MV-4-11 (cell line): ENCODE measurements at regions not wholly inside any gene's neighbourhood (a gene's known extent, or its start where the extent isn't known, plus 50 kb on each side); places are given as distances from the start of the nearest gene placed in this dataset.

ENCODE experiments used
- DNase-seq: peaks from one replicate; lab custom pipeline; 2025; lab: John Stamatoyannopoulos, UW

DNA sequence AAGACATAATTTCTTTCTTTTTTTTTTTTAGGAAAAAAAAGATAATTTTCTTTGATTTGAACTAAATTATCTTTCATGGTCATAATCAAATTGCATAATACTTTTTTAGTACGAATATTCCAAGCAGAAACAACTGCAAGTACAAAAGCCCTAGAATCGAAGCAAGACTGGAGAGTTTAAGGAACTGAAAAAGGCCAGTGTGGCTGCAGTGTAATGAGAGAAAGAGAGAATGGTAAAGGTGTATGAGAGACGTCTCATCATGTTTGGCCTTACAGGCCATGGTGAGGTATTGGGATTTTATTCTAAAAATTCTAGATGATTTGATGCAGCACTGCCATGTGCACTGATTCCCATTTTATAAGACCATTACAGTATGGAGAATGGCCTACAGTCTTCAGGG is 180.9 kb downstream of the SUCNR1 start:
- DNase-seq = peak; percentile 27

DNA sequence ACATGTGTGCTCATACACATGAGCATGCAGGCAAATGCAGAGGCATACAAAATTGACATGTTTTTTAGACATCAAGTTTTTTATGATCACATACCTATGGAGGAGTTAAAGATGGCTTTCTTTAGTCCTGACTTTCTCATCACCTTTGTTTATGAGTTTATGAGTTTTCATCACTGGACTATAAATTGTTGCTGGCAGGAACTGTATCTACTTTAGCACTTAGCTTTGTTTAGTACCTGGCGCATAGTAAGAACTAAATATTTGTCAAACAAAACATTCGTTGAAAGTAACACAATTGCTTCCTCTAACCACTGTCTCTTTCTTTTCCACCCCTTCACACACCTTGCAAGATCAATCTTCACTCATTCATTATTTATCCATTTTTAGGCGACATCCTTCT is 182.6 kb downstream of the SUCNR1 start:
- DNase-seq = no peak

DNA sequence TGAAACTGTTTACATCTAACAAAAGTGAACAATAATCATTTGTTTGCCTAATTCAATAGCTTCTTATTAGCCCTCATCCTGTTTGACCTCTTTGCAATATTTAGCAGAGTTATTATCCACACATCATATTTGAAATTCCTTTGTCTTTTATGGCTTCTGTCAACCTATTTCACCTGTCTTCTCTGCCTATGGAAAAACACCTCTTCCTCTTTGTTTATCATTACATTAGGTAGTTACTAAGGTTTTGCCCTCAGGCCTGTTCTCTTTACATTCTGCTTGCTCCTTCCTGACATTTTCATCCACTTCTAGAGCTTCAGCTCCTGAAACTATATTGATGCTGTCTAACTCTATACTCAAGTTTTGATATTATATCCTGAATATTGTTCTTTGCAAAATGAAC is 183.0 kb downstream of the SUCNR1 start:
- DNase-seq = no peak

DNA sequence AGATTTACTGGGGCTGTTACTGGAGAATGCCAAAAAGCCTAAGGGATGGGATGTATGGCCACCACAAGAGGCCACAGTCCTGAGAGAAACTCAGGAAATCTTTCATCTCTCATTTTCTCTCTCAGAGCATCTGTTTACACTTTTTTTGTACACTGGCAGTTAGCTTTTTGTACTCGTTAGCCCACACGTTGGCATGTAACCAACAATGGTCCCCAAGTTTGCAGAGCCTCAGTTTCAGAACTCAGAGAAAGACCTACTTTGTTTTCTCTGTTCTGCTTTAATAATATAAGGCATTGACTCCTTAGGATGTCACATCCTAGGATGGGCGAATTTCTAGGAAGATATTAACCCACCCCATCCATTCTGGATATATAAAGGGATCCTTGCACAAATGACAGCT is 183.5 kb downstream of the SUCNR1 start:
- no peak for DNase-seq

DNA sequence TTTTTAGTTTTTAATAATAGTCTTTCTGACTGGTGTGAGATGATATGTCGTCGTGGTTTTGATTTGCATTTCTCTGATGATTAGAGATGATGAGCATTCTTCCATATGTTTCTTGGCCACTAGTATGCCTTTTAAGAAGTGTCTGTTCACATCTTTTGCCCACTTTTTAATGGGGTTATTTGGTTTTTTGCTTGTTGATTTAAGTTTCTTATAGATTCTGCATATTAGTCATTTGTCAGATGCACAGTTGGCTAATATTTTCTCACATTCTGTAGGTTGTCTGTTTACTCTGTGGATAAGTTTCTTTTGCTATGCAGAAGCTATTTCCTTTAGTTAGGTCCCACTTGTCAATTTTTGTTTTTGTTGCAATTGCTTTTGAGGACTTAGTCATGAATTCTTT is 185.4 kb downstream of the SUCNR1 start:
- DNase-seq = no peak

DNA sequence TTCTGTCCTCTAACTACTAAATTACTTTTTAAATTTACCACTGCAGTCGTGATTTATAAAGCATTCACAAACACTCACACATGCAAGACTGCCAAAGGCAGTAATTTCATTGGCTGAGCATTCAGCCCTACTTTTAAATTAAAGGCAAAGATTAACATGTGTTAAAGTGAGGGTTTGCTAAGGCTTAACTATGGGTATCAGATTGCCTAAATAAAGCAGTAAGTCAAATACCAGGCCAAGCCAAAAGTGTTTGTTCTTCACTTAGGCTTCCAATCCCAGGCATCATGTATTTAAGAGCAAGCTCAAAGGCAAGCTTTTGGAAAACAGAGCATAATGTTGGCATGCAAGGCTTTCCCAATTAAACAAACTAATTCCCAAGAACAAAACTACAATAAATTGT is 187.3 kb downstream of the SUCNR1 start:
- DNase-seq = no peak

DNA sequence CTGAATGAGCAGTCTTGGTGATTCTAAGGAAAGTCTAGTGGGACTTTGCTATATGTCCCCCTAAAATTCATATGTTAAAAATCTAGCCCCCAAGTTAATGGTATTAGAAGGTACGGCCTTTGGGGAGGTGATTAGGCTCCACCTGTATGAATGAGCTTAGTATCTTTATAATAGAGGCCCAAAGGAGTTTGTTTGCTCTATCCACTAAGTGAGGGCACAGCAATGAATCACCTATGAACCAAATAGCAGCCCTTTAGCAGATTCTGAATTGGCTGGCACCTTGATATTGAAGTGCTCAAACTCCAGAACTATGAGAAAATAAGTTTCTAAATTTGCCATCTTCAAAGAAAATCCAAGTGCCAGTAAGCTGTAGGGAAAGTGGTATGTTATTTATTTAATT is 187.9 kb downstream of the SUCNR1 start:
- no peak for DNase-seq

DNA sequence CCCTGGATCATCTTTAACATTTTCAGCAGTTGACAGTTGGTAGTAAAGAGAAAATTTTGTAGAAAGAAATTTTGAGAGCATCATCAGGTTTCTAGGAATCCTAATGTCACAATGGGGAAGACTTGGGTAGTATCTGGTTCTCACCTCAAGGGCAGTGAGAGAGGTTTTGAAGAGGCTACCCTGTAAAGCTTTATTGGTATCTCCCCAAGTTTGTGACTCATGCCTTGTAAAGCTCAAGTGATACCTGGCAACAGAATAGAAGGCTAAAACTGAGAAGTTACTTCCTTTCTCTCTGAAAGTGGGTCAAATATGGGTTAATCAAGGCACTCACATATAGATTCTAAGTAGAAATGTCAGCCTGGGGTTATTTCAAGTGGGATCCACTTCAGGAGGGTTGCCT is 196.4 kb downstream of the SUCNR1 start:
- no peak for DNase-seq

DNA sequence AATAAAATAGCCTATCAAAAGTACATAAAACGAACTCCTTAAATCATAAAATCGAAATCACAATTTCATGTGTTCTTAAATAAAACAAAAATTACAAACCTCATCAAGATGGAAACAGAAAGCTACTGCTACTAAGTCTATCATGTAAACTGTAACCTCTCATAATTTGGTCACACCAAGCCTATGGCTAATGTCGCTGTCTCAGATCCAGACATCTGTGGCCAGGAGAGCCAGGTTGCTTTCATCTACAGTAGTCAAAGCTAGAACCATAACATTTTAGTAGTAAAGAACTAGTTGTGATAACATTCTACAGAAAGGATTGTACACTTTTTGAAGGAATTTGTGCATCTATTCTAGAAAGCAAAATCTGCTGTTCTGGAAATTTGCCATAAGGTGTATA is 197.4 kb upstream of the MBNL1 start:
- no peak for DNase-seq

DNA sequence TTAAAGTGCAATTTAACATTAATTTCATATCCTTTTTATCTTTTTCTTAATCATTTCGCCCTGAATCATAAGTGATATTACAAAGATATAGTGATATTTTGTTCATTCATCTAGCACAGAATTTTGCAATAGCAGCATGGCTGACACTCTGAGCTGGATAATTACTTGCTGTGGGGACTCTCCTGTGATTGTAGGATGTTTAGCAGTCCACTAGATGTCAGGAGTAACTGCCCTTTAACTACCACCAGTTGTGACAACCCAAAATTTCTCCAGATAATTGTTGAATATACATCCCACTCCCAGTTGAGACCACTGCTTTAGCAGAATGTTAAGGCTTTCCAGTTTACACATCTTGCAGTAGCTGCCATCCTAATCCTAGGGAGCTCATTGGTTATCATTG is 196.8 kb upstream of the MBNL1 start:
- peak; percentile 74 for DNase-seq

DNA sequence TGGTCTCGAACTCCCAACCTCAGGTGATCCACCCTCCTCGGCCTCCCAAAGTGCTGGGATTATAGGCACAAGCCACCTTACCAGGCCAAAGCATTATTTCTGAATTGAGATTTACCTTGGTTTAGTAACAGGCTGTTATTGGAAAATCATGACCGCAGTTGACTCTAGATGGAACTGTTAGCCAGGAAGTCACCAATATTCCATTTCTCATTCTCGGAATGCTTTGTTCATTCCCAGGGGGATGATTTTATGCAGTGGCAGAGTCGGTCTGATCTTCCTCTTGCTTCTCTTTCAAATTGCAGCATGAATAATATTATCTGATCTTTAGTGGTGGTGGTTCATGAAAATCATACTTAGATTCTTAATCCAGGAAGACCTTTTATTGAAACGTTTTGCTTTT is 195.5 kb upstream of the MBNL1 start:
- DNase-seq = no peak

DNA sequence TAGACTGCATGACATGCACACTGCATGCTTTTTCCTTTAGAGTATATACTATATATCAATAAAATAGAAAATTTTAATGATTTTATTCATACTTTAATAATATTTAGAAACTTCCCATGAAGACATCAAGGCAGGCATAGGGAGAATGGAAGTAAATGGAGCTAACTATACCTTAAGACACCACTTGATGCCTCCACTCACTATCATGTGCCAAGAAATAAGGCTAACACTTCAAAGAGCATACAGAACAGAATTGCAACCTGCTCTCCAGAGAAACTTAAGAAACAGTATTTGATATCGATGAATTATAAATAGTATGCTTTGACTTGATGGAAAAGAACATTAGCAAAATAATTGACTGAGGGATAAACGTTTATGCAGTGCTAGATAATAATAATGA is 192.6 kb upstream of the MBNL1 start:
- no peak for DNase-seq

DNA sequence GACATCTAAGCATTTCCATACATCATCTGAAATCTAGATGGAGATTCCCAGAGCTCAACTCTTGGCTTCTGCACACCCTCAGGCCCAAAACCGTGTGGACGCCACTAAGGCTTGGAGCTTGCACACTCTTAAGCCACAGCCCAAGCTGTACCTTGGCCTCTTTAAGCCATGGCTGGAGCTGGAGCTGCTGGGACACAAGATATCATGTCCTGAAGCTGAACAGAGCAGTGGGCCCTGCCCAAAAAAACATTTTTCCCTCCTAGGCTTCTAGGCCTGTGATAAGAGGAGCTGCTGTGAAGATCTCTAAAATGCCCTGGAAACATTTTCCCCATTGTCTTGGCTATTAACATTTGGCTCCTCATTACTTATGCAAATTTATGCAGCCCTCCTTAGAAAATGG is 188.7 kb upstream of the MBNL1 start:
- DNase-seq = no peak

DNA sequence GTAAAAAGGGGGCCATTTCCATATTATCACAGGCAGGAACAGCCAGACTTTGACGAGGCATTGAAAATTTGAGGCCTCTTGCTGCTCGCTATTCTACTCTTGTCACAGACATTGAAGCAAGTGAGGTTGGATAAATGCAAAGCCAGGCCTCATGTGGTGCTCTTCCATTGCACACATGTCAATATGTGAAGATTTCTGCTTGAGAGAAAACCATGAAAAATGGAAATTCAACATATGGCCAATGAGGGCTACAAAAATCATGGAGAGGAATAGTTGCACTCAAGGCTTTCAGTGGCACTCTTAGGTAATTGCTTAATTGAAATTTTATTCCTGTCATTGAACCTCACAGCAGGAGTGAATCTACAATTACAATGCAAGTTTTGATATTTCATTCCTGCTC is 185.6 kb upstream of the MBNL1 start:
- no peak for DNase-seq

DNA sequence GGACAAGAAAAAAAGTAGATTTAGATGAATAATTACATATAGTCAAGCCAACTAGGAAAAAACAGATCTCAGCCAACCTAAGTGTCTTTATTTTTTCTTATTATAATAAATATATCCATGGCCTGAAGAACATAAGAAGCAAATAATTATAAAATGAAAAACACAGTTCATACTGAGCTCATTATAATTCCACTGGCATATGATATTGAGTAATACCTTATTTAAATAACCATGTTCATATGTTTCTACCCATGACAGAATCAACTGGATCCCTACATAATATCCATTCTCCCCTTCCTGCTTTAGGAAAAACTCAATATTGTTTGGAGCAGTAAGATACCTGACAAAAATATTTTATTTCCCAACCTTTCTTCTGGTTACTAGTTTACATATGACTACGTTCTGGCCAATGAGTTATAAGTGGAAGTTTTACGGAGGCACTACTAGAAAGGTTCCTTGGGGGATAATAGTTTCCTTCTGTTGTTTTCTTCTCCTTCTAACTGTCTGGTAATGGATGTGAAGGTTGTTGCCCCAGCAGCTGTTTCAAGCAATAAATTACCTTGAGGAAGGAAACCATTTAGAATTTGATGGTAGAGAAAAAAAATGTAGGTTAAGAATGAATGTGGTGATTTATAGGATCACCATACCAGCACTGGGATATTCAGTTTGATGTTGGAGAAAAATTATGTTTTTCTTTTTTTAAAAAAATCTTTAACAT is 184.1 kb upstream of the MBNL1 start:
- no peak for DNase-seq

DNA sequence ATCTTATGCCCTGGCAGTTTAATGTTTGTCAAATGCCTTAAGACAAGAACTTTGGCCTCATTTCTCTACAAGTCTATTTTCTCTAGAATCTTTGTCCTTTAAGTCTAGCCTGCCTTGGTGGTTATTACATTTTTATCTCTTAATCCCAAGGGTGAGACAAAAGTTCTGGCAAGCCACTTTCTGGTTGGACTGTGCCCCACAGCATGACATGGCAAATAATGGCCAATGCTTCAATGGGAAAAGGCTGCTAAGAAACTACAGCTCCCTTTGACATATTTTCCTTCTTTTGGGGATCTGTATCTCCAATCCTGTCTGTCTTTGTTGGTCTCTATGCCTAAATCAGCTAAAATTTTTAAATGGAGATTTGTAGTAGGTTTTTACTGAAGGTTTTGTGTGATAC is 181.6 kb upstream of the MBNL1 start:
- no peak for DNase-seq

DNA sequence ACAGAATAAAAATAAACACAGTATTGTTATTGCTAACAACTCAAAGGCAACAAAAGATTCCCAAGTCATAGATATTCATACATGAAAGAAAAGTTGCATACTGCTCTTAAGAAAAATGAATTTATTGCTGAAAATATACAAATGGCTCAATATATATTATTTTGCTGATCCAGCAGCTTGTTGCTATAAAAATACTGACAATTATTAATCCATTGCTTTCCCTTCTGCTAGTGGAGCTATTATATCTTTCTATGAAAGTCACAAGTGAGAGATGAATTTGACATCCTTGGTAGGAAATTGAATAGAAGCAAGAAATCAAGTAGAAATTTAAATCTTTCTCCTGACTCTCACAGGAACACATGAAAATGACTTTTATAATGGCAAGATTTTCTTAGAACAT is 179.2 kb upstream of the MBNL1 start:
- no peak for DNase-seq

DNA sequence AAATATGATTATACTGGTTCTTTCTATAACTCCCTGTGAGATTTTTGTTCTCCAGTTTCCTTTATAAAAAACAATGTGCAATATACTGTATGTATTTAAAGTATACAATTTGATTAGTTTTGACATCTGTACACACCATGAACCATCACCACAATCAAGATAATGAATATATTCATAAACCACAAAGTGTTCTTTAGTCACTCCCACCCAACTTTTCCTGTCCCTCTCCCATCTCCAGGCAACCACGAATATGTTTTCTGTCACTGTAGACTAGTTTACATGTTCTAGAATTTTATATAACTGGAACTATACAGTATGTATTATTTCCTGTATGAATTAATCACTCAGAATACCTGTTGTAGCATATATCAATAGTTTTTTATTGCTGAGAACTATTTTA is 177.0 kb upstream of the MBNL1 start:
- no peak for DNase-seq

DNA sequence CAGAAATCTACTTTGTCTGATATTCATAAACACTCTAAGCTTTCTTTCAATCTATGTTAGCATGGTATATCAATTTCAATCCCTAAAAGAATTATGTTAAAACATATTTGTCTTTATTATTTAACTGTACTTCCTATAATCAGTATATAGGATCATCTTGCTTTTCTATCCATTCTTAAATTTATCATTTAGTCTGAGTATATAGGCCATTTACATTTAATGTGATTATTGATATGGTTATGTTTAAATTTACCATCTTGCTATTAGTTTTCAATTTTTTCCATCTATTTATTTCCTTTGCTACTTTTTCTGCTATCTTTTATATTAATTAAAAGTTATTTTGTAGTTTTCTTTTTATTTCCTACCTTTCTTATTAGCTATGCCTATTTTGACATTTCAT is 174.8 kb upstream of the MBNL1 start:
- DNase-seq = no peak

DNA sequence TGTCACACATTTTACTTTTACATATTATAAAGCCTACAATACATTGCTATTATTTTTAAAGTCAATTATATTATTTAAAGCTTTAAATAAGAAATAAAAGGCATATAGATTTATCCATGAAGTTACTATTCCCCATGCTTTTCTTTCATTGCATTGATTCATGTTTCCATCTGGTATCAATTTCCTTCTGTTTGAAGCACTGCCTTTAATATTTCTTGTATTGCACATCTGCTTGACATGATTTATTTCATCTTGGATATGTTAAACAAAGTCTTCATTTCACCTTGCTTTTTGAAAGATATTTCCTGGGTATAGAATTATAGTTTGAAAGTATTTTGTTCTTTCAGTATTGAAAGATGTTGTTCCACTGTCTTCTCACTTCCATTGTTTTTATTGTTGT is 174.3 kb upstream of the MBNL1 start:
- no peak for DNase-seq

DNA sequence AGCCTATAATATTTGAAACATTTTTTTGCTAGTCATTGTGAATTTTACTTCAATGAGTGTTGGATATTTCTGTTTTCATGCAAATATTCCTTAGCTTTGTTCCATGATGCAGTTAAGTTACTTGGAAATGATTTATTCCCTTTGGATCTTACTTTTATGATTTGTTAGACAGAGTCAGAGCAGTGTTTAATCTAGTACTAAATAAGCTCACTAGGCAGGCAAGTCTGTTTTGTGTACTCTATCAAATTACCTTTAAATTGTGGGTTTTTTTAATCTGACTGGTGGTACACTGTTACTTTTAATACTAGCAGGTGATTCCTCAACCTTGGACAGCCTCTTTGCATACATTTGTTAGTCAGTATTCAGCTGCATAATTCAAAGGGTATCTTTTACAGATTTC is 173.3 kb upstream of the MBNL1 start:
- no peak for DNase-seq

DNA sequence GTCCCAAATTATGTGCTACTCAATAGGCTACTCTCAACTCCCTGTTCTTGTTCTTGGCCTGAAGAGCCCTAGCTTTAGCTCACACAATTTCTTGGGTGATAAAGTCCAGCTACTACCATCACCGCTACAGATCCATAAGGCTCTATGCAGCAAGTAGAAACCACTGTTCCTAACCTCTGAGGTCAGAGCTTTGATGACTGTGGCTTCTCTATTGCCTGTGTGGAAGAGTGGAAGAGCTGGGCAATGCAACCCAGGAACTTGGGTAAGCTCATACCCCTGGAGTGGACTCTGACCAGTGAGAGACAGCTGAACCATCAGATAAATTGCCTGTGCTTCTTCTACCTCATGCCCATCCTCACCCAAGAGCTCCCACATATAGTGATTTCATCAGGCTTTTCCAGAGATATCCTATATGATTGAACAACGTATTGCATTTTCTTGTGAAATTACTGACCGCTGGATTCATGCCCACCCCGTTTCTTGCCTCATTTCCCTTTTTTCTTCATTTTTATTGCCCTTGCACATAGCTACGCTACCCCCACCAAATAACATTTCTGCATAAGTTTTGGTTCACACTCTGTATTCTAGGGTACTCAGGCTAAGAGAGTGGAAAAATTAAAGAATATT is 172.3 kb upstream of the MBNL1 start:
- peak; percentile 41 for DNase-seq

DNA sequence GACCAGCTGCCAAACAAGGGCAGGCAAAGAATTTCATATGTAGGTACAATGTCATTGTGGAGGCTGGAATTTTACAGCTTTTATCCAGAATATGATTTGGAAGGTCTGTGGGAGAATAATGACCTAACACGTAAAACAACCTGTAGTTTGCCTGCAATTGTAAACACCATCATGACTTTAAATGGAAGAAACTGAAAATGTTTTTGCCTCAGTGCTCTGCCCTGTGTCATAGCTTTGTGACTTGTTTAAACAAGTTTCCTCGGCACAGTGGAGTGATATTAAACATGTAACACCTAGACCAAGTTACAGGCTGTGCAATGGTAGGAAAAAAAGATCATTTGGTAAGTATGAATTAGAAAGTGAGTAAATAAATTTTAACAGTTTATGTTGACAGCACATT is 171.6 kb upstream of the MBNL1 start:
- no peak for DNase-seq

DNA sequence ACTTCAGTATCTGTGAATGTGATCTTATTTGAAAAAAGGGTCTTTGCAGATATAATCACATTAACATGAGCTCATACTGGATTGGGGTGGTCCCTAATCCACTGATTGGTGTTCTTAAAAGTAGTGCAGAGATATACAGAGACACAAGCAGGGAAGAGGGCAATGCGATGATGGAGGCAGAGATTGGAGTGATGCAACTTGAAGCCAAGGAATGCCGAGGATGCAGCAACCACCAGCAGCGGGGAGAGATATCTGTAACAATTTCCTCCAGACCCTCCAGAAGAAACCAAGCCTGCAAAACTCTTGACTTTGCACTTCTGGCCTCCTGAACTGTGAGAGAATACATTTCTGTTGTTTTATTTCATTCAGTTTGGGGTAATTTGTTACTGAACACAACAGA is 171.0 kb upstream of the MBNL1 start:
- DNase-seq = no peak
